Dermis blood vessel endothelial cell (primary cell): ENCODE measurements at regions not wholly inside any gene's neighbourhood (a gene's known extent, or its start where the extent isn't known, plus 50 kb on each side); places are given as distances from the start of the nearest gene placed in this dataset.

Experiments used
- DNase-seq: peaks from one replicate; pipeline ENCODE4 v3.0.0; 2010

DNA sequence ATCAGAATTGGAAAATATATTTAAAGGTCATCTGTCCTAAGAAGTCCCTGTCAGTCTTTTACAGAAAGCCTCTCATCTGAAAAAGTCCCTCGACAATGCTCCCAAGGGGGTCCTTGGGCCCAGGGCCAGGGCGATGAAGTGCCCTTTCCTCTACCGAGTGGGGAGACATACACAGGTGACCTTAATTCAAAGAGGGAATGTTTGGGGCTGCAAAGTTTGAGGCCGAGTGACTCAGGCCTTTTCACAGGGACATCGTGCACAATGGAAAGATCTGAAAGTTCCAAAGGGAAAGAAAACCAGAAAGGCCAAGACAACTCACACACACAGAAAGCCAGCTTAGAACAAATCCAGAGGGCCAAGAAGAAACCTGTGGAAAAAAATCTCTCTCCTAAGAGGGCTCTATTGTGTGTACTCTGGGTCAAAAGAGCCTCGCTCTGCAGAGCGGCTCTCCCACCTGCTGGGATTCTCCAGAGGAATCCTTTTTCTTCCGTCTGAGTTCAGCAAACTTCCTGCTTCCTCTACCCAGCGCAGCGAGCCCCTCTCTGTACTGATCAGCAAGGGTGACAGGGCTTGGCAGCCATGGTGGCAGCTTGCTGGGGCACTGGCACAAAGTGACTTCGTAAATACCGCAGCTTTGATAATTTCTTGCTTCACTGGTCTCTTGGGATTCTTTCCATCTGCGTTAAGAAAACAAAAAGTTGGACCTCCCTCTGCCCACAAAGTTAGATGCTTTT is 259.1 kb downstream of the OPA1 start:
- DNase-seq, result peak; percentile 24

DNA sequence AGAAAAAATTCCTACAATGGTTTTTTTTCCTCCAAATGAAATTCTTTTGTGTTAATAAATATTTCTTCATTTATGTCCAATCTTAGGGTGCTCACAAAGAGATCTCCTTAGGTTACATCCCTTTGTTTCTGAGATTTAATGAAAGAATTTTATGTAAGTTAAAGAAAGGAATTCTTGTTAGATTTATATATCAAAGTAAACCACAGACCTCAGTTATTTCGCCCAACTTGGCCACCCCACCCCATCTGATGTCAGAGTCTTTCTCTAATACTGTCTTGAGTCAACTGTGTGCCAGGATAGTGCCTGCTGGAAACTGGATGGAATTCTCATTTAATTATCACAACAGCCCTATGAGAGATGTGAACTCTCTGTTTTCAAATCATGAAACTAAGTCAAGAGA is 259.9 kb downstream of the OPA1 start:
- no peak for DNase-seq

DNA sequence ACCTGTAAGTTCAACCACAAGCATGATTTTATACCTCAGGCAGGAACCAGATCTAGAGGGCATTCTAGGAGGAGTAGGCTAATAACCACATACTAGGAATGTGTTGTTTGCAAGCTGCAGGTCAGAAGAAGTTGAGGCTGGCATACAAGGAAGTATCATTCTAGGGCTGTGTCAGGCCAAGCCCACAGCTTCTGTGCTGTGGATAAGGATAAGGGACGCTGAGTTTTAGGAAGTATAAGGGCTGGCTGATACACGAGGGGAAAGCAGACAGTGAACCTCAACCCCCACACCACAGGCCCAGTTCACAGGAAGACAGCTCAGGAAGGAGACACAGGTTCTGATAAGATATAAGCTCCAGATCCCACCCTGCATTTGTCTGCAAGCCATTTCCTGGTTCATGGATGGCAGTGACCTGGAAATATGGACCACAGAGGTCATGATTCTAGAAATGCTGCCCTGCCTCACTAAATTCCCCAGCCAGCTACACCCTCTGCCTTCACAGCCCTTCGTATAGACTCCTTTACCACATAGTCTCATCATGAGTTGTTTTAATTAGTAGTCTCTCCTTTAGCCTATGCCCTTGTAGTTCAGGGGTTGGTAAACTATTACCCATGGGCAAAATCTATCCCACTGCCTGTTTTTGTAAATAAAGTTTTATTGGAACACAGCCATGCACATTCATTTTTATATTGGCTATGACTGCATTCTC is 260.7 kb downstream of the OPA1 start:
- DNase-seq, result peak; percentile 28

DNA sequence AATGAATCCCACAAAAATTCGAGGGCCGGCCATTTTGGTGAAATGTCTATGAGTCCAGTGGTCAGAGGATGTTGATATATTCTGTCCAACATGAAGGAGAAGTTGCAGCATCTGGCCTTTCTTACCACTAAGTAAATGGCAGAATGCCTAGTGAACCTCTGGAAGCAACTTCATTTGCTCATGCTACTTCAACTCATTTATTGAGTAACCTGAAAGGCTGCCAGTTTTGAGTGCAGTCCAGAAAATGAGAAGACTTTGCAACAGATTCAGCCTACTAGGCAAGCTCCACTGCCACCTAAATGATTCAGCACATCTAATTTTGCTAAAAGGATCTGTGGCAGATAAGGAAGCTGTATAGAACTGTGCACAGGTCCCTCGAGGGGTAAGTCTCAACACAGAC is 265.0 kb downstream of the OPA1 start:
- no peak for DNase-seq

DNA sequence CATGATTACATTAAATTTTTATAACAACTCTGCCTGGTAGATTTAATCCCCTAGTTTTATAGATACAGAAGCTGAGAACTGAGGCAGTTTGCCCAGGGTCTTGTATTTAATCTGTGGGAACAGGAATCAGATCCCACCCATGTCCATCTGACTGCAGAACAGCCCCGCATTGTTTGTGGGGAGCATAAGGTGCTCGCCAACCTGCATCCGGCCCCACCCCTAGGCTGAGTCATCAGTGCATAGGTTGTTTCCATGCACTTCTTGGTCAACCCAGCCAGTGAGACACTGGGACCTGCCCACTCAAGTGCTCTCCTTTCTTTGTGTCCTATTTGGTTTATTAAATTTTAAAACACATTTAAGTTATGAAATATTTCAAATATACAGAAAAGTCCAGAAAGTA is 266.2 kb downstream of the OPA1 start:
- DNase-seq, result no peak

DNA sequence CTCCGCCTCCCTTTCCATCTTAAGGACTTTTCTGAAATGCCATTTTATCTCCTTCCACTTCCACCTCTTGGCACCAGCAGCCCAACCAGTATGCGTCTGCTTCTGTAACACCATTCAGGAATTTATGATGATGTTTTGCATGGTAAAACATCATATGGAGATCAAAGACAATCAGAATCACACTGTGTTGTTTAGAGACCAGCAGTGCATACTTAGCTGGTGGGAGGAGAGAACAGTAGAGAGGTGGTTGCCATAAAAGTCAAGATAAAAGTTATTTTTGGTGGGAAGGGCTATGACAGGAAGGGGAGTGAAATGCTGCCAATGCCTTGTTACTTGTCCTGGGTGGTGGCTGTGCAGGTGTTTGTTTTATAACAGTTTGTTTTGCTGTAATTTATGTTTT is 268.0 kb downstream of the OPA1 start:
- DNase-seq, result no peak

DNA sequence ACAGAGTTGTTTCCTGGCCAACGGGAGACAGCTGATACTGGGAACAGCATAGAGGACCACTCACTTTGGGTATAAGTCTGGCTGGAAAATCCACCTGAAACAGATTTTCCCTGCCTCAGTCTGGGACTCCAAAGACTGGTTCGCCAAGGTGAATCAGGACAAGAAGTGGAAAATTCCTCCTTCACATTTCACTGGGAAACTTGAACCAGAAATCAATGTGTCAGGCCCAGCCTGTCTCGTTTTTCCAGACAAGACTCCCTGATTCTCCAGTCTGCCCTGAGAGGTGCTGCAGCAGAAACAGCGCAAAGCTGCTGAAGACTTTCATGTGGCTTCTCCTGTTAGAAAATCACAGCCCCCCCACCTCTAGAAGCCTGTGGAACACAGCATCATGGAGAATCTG is 269.8 kb downstream of the OPA1 start:
- DNase-seq, result no peak

DNA sequence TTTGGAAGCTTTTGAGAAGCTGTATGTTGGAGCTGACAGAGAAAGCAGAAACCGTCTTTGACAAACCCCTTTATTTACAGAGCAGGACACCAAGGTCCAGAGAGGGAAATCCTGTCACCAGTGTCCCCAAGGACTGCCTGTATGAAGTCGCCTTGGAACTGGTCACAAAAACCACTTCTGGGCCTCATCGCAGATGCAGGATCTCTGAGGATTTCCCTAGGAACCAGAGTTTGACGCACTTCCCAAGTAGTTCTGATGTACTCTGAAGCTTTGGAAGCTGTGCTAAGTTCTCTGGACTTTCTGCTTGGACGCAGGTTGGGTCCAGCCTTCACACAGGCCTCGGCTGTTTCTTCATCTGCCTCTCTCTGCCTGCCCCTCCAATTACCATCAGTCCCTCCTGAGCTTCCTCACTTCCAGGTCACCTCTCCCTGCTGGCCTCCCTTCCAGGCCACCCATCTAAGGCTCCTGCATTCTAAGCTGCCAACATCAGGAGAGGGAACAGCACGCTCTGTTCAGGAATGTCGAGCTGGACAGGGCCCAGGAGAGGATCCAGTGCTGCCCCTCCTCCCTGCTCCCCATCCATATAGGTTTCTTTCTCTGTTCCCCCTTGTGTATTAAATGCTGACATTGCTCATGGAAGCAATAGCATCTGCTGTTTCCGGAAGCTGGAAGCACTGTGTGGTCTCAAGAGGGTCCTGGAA is 270.8 kb downstream of the OPA1 start:
- no peak for DNase-seq

DNA sequence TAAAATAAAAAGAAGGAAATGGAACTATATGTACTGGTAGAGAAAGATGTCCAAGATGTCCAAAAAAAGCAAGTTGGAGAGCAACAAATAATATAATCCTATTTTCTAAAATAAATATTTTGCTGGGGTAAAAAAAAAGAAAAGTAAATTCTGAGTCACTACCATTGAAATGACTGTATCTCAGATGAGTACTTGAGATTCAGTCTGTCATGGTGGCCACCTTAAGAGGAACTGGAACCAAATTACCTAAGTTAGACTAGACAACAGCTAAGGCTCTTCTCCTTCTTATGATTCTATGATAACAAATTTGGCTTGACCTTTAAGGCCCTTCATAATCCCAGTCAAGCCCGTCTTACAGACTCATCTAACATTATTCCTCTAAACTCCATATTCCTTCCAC is 270.6 kb upstream of the HES1 start:
- DNase-seq, result no peak

DNA sequence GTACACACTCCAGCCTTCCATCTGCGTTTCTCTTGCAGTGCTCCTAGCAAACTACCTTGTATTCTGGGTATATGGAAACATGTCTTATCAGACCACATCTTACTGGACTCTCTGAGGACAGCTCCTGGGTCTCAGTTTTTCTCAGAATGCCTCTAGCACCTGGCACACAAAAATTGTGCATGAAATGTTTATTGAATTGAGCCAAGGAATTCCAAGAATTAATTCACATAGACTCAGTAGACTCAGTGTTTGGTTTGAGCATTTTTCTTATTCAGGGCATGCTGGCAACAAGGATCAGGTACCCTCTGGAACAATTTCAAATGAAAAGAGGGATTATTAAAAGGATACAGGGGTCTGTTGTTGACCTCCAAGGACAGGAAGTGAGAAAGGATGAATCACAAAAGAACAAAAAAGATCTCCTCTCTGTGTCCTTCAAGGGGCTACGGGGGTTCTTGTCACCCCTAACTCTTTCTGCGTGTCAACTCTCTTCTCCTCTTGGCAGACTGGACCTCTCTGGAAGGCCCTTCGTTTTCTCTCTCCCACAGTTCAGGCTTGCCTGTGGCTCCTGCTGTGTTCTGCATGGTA is 270.0 kb upstream of the HES1 start:
- no peak for DNase-seq

DNA sequence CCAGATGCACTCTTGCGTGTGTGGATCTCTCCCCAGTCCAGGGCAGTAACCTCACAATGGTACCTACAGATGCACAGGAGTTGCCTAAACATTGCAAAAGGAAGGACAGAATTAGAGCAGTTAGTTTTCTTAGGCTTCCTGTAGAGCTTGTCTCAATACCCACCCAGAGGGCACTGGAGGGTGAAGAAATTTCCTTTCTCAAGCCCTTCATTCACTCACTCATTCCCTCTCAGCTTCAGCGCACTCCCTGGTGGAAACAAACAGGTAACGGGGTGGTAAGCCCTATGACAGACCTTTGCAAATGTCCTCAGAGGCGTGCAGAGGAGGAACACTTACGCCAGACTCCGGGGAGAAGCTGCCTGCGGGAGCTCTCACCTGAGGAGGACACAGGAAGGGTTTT is 267.4 kb upstream of the HES1 start:
- no peak for DNase-seq

DNA sequence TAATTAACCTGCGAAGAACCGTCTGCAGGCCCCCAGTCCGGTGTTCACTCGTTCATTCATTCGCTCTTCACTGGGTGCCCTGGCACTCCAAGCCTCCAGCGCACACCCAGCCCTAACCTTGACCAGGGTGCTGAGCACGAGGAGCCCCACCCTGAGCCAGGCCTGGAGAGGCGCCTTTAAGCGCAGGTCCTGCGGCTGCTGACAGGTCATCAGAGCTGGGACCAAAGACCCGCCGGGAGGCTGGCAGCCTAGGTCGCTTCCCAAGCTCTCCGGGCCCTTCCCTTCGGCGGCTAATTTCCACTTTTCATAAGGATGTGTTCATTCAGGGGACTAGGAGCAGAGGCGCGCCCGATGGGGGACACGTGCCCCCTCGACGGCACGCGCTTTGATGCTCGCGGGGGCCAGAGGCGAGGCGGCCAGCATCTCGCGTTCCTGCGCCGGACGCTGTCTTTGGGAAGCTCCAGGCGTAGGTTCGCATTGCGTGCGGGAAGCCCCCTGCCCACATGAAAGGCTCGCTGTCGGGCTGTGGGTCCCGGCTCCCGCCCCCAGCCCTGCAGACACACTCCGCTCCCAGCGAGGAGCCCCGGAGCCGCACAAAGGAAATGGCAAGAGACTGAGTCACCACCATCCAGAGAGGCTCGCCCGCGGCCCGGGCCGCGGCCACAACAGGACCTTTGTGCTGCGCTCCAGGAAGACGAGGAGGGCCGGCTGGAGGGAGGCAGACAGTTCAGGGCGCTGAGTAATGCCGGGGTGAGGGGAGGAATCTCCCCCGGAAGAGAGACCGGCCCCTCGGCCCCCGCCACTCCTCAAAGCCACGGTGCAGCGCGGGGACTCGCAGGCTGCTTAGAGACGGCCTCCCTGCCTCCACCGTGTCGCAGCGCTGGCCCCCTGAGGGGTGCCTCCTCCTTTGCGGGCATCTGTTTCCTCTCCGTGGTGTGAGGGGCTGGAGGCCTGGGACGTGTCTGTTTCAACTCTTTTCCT is 266.4 kb upstream of the HES1 start:
- peak; percentile 71 for DNase-seq

DNA sequence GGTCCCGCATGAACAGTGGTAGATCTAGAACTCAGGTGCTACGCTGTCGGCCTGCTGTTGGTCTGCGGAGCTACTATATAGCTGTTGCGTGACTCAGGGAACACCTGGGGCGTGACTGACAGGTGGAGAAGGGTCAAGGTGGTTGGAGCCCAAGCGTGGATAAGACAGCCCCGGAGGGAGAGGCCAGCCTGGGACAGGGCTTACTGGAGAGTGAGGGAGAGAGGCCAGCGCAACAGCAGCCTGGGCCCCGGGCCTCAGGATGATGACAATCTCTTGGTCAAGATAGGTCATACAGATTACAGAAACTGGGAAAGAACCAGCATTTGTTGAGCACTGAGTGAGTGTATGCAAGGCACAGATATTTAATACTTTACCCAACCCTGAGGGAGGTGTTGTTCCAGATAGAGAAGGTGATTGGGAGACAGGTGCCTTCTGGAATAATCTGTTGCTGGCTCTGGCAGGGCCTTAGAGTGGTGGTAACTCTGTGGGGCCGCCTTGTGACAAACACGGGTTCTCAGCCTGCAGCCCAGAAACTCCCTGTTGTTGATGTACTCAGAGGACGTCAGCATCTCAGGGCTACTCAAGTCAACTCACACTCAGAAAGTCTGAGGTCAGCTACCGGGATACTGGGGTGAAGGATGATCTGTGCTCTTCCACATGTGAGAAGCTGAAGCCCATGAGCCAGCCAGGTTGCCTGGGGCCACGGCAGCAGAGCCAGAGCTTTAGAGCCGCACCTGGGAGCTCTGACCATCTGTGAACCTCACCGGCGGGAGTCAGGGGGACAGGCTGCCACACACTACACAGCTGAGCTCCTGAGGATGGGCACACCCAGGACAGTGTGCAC is 265.4 kb upstream of the HES1 start:
- no peak for DNase-seq

DNA sequence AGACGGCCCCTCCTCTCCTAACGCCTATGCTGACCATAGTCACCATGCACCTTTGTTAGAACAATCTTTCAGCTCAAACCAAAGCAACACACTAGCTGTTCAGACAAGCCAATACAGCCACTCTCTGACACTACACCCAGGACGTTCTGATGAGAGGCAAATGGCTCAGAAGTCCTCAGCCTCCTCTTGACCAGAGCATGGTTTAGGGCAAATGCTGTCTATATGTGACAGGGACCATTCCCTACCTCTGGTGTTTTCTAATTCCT is 264.8 kb upstream of the HES1 start:
- DNase-seq, result no peak

DNA sequence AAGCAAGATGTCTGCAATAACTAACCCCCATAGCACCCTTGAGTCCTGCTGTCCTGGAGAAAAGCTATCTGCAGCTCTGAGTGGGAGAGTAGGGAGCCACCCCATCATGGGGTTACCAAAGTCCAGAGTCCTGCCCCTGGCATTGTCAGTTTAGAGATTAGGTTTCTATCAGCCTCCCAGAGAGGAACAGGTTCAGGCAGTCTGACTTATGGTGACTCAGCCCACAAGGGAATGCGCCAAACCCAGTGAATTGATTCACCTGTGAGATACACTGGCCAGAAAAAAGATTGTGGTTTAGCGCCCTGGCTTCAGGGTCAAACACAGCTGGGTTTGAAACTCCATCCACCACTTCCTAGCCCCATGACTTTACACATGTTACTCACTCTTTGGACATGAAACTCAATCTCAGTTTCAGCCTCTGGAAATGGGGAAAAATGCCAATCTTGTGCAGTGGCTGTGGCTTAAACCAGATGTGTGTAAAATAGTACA is 263.6 kb upstream of the HES1 start:
- peak; percentile 53 for DNase-seq

DNA sequence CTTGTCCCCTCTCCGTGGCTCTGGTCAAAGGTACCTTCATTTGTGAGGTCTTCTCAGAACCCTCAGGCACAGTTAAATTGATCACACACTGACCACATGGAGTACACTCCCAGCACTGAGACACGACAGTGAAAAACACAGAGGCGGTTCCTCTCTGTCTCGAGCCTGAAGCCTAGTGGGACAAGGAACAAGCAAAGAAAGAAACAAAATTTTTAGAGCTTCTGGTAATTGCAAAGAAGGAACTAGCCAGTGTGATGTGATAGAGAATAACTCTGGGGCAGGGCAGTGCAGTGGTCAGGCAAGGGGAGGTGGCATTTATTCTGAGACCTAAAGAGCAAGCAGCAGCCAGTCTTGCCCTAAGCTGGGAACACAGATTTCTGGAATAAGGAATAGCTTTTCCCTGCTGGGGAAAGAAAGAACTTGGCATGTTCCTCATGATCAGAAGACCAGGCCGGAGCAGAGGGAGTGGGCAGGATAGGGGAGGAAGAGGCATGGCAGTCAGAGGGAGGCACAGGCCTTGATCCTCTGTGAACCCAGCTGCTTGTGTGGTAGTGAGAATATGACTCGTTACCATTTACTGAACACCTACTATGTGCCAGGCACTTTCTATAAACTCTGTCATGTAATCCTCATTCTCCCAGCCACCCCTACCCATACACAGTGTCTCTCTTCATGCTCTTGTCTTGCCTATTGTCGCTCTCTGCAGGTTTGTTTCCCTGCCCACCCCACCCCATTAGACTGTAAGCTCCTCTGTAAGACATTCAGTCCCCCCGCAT is 262.3 kb upstream of the HES1 start:
- no peak for DNase-seq

DNA sequence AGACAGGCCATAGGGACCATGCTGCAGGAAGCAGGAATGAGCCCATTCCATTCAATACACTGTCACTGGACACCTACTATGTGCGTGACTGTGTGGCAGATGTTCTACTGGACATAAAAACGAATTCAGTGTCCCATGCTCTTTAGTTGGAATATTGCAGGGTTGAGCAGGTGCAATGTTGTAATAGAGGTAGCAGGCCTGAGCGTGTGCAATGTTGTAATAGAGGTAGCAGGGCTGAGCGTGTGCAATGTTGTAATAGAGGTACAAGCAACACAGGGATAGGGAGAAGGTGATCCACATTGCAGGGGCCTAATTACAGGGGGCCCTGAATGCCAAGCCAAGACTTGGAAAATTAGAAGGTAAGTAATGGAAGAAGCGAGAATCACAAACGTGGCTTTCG is 261.4 kb upstream of the HES1 start:
- DNase-seq, result no peak

DNA sequence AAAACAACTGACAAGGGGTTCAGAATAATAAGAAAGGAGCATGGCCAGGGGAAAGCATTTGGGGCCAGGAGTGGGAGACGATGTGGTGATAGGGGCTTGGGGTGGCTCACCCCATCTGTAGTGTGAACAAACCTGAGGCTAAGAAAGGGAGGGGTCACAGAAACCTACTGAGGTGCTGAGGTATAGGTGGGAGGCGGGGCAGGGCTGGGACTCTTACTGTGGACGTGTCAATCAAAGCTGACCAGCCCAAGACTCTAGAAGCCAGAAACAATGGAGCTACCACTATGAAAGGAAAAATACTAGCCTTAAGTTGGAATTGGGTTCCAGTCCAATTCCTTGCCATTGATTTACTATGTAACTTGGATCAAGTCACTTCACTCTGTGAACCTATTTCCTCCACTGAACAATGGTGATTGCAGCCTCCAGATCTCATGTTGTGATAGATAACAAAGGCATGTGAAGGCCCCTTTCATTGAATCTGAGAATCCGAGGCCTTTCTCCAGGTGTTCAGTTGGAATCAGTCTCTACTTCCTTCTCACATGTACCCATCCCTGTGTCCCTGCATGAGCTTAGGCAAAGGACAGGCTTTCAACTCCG is 260.9 kb upstream of the HES1 start:
- DNase-seq, result peak; percentile 77

DNA sequence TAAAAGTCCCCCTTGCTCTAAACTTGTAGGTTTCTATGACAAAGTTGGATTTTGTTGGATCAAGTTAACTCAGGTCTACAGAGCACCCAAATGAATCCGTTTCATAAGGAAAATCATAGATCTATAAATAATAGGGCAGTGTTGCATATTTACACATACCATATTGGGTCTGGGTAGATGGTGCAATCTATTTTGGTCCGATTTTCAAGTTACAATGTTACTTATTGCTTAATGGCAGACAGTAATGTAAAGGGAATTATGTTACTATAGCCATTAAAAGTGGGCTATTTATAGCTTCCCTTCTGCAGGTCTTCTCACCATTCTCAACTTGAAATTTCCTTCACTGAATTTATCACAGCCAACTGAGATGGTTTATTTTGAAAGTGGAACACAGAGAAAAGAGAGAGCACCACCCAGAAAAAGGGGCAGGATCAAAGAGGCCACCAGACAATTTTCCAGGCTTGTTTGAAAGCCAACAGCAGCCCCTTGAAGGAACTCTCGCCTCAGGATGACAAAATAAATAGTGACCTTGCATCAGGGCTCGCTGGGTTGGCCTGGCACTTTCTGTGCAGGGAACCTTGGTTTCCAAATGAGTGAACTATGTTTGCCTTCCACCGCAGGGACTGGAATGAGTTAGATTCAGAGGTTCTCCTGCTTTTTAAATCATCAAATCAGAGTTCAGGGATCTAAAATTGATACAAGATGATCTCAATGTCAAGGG is 260.2 kb upstream of the HES1 start:
- DNase-seq, result no peak
